Sigmoid colon (tissue), 6 donors: ENCODE measurements at regions not wholly inside any gene's neighbourhood (a gene's known extent, or its start where the extent isn't known, plus 50 kb on each side); places are given as distances from the start of the nearest gene placed in this dataset.

Source experiments
- DNase-seq: peaks from one replicate; pipeline ENCODE4 v3.0.0-alpha.2; 2019
- H3K27ac ChIP-seq, 4 donors: fragments of 200-600 bp; sonication (generic); one replicate each; pipeline ENCODE4 v1.5.1; 2016 to 2019; ENCODE audit warnings: mild to moderate bottlenecking in 1 of 4
- H3K27me3 ChIP-seq, 3 donors: fragments of 200-600 bp; sonication (generic); one replicate each; pipeline ENCODE4 v1.5.1; 2019; ENCODE audit warnings: mild to moderate bottlenecking in 1 of 3
- H3K36me3 ChIP-seq, 4 donors: fragments of 200-600 bp; sonication (generic); one replicate each; pipeline ENCODE4 v1.5.1; 2016 to 2019
- H3K4me1 ChIP-seq, 4 donors: fragments of 200-600 bp; sonication (generic); one replicate each; pipeline ENCODE4 v1.5.1; 2017 to 2019
- H3K4me3 ChIP-seq, 4 donors: fragments of 200-600 bp; sonication (generic); one replicate each; pipeline ENCODE4 v1.5.1; 2017 to 2019; ENCODE audit warnings: mild to moderate bottlenecking in 2 of 4, moderate library complexity in 1 of 4
- H3K9me3 ChIP-seq, 4 donors: fragments of 200-600 bp in 3 of 4; sonication (generic) in 3 of 4; one replicate each; pipeline versions ENCODE4 v1.5.1 to v1.6.1; 2013 to 2019
- EP300 ChIP-seq, 4 donors: sonication (generic); formaldehyde crosslinking; IDR thresholded peaks; one replicate each; pipeline ENCODE4 v1.6.1; 2017; ENCODE audit warnings: antibody characterized with exemption in 4 of 4
- POLR2A ChIP-seq, 2 donors: fragments of 450-650 bp; IDR thresholded peaks; one replicate each; pipeline ENCODE4 v1.6.1; 2016; ENCODE audit warnings: antibody characterized with exemption in 2 of 2, mild to moderate bottlenecking in 2 of 2, moderate library complexity in 2 of 2
- POLR2AphosphoS5 ChIP-seq, 4 donors: sonication (generic); formaldehyde crosslinking; IDR thresholded peaks; one replicate each; pipeline ENCODE4 v1.6.1; 2017; ENCODE audit warnings: antibody characterized with exemption in 4 of 4
- WGBS, 2 donors: extraction: QIAGEN DNeasy Blood & Tissue Kit; methylation state at CpG; one replicate each; pipeline ENCODE4 v1.1.7; 2013; 5-methylcytosine and 5-hydroxymethylcytosine counted together
- intact Hi-C: fragments of 100-400 bp; cut with DNase I; formaldehyde crosslinking; loops from one replicate; pipeline ENCODE4 v1.15.1; 2023
- TF ChIP-seq, protein P1 (sequence below), 4 experiments: fragments of 450-650 bp in 3 of 4; fragments of 200-600 bp in 1 of 4; IDR thresholded peaks; one replicate each; pipeline ENCODE4 v1.5.1; 2016 to 2019; ENCODE audit warnings: antibody characterized with exemption in 4 of 4, mild to moderate bottlenecking in 3 of 4, moderate library complexity in 2 of 4
- donor health status: healthy with polysubstance abuse.
- donor health status: healthy.

DNA sequence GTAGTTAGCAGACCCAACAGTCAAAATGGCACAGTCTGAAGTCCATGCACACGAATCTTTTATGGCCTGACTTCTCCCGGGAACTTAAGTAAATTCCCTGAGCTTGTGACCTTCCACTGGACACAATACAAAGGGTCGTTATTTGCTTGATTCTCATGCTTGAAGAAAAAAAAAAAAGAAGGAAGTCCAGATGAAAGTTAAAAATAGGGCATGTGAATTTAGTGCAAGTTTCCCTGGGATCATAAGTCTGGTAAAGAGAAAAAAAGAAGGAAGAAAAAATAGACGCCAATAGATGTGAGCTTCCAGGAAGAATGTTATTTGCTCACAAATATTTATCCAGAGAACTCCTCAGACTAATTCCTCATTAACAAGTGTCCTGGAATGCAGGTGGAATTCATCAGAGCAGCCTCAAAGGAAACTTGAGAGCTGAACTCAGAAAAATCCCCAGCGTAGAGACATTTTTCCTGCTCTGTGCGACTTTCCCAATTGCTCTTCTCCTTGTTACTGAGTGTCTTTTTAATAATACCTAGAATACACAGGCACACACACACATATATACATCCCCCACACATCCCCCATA, 616.3 kb downstream of the EBF1 start:
- Histone ChIP-seq H3K27ac (peak overlapping the region; percentile 29 to 71 (median 48)), H3K27me3 (no peaks in the 10 kb centered on the region), H3K9me3 (no peaks in the 10 kb centered on the region), H3K4me1 (peaks cover 0 to 35% (median 26%) of the 10 kb centered on the region in 4 donors), H3K36me3 (no peaks in the 10 kb centered on the region), H3K4me3 (no peak overlapping the region)
- TF ChIP-seq, protein P1, sequence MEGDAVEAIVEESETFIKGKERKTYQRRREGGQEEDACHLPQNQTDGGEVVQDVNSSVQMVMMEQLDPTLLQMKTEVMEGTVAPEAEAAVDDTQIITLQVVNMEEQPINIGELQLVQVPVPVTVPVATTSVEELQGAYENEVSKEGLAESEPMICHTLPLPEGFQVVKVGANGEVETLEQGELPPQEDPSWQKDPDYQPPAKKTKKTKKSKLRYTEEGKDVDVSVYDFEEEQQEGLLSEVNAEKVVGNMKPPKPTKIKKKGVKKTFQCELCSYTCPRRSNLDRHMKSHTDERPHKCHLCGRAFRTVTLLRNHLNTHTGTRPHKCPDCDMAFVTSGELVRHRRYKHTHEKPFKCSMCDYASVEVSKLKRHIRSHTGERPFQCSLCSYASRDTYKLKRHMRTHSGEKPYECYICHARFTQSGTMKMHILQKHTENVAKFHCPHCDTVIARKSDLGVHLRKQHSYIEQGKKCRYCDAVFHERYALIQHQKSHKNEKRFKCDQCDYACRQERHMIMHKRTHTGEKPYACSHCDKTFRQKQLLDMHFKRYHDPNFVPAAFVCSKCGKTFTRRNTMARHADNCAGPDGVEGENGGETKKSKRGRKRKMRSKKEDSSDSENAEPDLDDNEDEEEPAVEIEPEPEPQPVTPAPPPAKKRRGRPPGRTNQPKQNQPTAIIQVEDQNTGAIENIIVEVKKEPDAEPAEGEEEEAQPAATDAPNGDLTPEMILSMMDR (IDR thresholded peaks at IDR 0.05), result no peak
- TF ChIP-seq POLR2A (IDR thresholded peaks at IDR 0.05) (no peak), EP300 (IDR thresholded peaks at IDR 0.05) (no peak), POLR2AphosphoS5 (IDR thresholded peaks at IDR 0.05) (peak in 1 of 4 donors; percentile 19)
- no peak for DNase-seq
- 37 to 52% methylated on average over 6 of the region's 6 CpGs for WGBS, 2 donors
- intact Hi-C loops, result no loop called here

DNA sequence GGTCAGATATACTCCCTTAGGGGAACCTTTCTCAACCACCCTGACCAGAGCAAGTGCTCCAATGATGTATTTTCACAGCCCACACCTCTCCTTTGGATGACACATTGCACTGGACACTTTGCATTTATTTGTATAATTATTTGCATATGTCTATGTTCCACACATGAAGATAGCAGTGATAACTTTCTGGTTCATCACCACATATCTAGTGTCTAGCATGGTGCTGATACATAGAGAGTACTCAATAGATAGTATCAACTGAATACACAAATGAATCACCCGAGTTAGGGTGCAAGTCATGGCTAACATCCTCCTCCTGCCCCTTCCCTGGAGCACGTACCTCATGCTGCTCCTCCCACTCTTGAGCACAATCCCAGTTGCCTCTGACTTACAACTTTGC, 617.6 kb downstream of the EBF1 start:
- DNase-seq, result no peak
- intact Hi-C loops, result no loop called here

DNA sequence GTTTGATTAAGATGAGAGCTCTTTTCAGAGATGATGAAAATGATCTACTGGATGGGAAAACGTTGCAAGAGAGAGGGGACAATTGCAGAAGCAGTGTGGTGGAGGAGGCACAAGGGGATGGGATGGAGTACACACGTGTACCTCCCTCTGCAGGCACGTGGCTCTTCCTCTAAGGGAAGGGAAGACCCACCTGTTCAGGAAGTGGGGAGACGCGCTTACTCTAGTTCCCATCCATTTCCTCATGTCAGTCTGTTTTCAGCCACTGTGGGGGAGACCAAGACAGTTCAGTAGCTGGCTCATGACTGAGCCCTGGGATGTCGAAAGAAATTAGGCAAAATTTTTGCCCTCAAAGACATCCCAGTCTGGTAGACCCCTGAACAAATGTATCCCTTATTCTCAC, 619.2 kb upstream of the CLINT1 start:
- TF ChIP-seq POLR2A (IDR thresholded peaks at IDR 0.05), result no peak
- TF ChIP-seq, protein P1 (IDR thresholded peaks at IDR 0.05), result no peak
- no peak for TF ChIP-seq POLR2AphosphoS5 (IDR thresholded peaks at IDR 0.05)
- no peak for TF ChIP-seq EP300 (IDR thresholded peaks at IDR 0.05)
- 56 to 57% methylated on average over 6 of the region's 6 CpGs for WGBS, 2 donors
- Histone ChIP-seq H3K4me3 (no peak overlapping the region), H3K27ac (no peak overlapping the region), H3K27me3 (no peaks in the 10 kb centered on the region), H3K36me3 (no peaks in the 10 kb centered on the region), H3K9me3 (no peaks in the 10 kb centered on the region), H3K4me1 (peaks cover 0 to 15% (median 8%) of the 10 kb centered on the region in 4 donors)
- intact Hi-C loops, result no loop called here
- DNase-seq, result no peak

More for the DNA sequence above, 617.6 kb downstream of the EBF1 start:
- Histone ChIP-seq H3K27ac (no peak overlapping the region), H3K4me1 (peaks cover 0 to 35% (median 26%) of the 10 kb centered on the region in 4 donors), H3K4me3 (no peak overlapping the region), H3K36me3 (no peaks in the 10 kb centered on the region), H3K9me3 (no peaks in the 10 kb centered on the region), H3K27me3 (no peaks in the 10 kb centered on the region)
- 62 to 75% methylated on average over 2 of the region's 2 CpGs for WGBS, 2 donors
- TF ChIP-seq POLR2A (IDR thresholded peaks at IDR 0.05) (no peak), EP300 (IDR thresholded peaks at IDR 0.05) (no peak), POLR2AphosphoS5 (IDR thresholded peaks at IDR 0.05) (no peak)
- TF ChIP-seq, protein P1 (IDR thresholded peaks at IDR 0.05), result no peak

DNA sequence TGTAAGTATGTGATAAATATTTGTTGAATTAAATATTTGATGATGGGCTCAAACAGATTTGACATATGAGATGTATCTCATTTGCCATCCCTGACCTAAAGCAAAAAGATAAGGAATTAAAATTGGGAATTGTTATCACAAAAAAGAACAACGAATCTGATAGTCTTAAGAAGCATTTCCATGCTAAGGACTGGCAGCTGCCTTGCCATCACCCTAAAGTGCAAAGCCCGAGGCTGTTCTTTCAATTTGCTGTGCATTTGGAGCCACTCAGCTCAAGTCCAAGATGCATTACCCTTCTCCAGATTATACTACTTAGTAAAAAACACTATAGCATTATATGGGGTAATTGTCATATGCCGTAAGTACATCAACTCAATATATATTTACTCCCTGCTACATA, 618.3 kb upstream of the CLINT1 start:
- no peaks in the 10 kb centered on the region for H3K9me3 ChIP-seq
- intact Hi-C loops, result no loop called here
- peaks cover 0 to 15% (median 6%) of the 10 kb centered on the region in 4 donors for H3K4me1 ChIP-seq
- no peak overlapping the region for H3K4me3 ChIP-seq
- DNase-seq, result no peak
- WGBS, 2 donors, result 81 to 92% methylated on average over 3 of the region's 3 CpGs
- no peak overlapping the region for H3K27ac ChIP-seq
- H3K27me3 ChIP-seq, result no peaks in the 10 kb centered on the region
- no peaks in the 10 kb centered on the region for H3K36me3 ChIP-seq
- no peak for TF ChIP-seq EP300 (IDR thresholded peaks at IDR 0.05)
- TF ChIP-seq, protein P1 (IDR thresholded peaks at IDR 0.05), result no peak
- no peak for TF ChIP-seq POLR2A (IDR thresholded peaks at IDR 0.05)
- no peak for TF ChIP-seq POLR2AphosphoS5 (IDR thresholded peaks at IDR 0.05)
